GM19468 (cell line): ENCODE measurements at regions not wholly inside any gene's neighbourhood (a gene's known extent, or its start where the extent isn't known, plus 50 kb on each side); places are given as distances from the start of the nearest gene placed in this dataset.

Source experiments
- ATAC-seq: cut with Tn5 transposase; IDR thresholded peaks from one replicate; pipeline ENCODE4 v1.9.1; 2021; ENCODE audit warnings: mild to moderate bottlenecking, moderate library complexity, moderate number of reproducible peaks; ENCODE audit not compliant: unreplicated experiment; ENCODE audit errors: extremely low read depth

DNA sequence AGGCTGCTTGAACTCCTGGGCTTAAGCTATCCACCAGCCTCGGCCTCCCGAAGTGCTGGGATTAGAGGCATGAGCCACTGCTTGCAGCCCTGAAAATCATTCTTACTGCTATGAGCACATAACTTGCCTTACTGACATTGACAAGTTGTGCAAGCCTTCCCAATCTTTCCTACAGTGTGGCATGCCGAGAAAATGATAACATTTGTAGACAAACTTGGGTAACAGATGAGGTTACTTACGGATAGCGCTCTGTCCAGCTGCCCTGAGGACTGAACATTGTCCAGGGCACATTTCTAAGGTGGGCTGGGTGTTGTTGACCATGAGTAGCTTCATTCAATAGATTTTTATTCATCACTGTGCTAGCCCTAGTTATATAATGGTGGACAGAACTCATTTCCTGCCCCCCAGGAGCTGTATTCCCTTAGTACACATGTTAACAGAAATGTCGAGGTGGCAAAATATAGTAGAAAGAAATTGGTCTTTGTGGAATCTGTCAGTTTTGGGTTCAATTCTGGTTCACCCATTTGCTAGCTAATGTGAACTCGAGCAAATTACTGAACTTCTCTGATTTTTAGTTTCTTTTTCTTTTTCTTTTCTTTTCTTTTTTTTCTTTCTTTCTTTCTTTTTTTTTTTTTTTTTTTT, 118.4 kb upstream of the AKIRIN2 start:
- no peak for ATAC-seq

DNA sequence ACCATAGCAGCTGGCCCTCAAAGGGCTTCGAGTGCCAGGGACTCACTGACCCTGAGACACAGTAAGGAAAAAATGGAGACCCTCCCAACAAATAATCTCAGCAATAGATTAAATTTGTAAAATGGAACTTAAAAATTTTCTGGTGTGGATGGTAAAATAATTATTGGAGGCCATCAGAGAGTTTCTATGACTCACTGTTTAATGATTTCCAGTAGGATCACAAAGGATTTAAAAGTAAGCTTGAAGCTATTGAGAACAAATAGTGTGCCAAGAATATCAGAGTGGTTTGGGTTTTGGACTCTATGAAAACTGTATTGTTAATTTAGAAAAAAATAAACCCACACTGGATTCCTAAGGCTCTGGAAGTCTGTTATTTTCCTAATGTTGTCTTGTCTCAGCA, 115.2 kb upstream of the AKIRIN2 start:
- ATAC-seq = no peak

DNA sequence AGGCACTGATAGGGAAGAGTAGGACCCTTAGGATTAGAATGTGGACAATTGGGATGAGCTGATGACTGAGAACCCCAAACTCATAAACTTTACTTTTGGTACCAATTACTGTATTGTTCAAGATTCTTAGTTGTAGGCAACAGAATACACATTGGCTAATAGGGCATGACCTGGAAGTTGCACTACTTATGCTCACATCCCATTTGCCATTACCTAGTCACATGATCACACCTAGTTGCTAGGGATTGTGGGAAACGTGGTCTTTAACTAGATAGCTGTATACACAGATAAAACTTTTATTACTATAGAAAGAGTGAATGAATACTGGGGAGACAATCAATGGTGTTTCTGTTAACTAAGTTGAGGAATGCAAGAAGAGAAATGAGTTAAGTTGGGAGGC, 113.4 kb upstream of the AKIRIN2 start:
- ATAC-seq = no peak

GRCh38 chr6:87808005-87808757, 106.1 kb upstream of the AKIRIN2 start:
- ATAC-seq = no peak

- peak; percentile 54 for ATAC-seq
These were observed 105.4 kb upstream of the AKIRIN2 start for GRCh38 chr6:87807475-87807874.

GRCh38 chr6:87806635-87807034, 104.6 kb upstream of the AKIRIN2 start:
- no peak for ATAC-seq

GRCh38 chr6:87806099-87806498, 104.1 kb upstream of the AKIRIN2 start:
- no peak for ATAC-seq

- no peak for ATAC-seq
These were observed 101.8 kb upstream of the AKIRIN2 start for GRCh38 chr6:87803791-87804190.

DNA sequence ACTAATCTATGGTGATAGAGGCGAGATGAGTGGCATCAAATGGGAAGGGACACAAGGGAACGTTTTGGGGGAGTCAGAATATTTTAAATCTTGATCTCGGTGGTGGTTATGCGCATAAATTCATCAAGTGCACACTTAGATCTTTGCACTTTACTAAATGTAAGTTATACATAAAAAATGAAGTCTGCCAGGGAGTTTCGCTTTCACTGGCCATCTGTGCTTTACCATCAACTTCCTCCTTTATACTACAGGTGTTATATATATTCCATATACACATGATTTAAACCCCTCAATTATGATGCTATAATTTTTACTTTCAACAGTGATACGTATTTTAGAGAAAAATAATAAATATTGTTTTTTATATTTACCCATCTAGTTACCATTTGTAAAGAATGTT, 97.6 kb upstream of the AKIRIN2 start:
- ATAC-seq = peak; percentile 30

DNA sequence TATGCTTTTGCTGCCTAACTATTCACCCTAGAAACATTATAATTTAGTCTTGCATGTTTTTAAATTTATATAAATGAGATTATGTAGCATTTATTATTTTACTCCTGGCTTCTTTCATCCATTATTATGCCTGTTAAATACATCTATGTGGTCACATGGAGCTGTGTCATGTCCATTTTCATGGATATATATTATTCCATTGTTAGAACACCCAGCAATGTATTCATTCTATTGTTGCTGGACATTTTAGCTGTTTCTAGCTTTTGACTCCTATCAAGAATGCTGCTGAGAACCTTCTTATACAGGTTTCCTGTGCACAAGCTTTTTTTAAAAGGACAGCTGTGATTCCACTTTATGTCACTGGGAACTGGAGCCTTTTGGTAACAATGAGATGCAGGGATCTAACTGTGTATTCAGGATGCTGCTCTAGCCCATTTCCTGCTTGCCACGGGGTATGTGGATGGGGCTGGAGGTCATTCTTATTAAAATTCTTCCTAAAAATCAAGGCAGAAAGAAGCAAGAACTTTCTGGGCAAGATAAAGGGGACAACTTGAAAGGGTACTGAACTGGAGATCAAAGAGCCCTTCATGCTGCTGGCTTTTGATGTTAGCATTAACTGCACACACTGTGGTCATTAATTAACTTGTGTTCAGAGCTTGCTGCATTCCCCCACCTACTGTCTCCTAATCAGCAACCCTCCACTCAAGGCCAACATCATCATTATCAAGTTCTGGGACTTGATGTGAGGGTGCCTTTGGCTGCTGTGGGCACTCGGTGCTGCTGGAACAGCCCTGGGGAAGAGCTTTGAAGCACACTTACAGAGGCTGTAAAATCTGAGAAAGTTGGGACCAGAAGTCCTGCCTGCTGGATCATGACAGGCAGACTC, 96.6 kb upstream of the AKIRIN2 start:
- ATAC-seq = peak; percentile 16

DNA sequence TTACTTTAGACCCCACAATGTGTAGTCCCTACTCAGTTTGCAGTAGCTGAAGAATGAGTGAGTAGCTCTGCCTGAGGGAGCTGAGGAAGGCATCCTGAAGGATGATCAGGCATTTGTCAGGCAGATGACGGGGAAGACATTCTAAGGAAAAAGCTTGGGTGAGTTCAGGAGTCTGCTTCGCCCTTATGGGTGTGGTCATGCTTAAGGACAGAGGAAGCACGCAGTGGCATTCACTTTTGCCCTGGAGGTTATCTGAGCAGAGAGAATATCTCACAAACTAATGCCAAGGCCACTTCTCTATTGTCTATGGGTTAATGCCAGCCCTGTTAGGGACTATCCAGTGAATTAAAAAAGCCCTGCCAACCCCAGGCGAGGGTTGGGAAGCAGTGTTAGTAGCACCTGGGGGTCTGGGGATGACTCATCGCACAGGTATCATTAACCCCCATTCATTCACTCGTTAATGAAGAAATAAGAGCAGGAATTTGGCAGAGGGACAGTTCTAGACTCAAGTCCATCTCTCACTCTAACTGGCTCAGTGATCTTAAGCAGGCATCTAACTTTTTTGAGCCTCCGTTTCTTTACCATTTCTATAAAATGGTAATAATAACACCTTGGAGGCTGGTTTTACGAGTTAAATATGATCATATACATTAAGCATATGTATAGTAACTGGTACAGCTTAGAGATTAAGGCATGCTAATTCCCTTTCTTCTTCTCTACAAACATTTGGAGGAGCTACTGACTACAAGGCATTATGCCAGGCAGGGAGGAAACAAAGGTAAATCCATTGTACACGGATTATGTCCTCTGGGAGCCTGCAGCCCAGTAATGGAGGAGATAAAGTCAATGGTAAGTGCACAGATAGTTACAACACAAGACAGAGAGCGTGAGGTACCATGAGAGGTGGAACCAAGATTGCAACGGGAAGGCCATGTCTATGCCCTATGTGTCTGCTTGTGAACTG, 93.2 kb upstream of the AKIRIN2 start:
- ATAC-seq = no peak

GRCh38 chr6:87793315-87793714, 91.3 kb upstream of the AKIRIN2 start:
- ATAC-seq = no peak

GRCh38 chr6:87791982-87792381, 89.9 kb upstream of the AKIRIN2 start:
- no peak for ATAC-seq

DNA sequence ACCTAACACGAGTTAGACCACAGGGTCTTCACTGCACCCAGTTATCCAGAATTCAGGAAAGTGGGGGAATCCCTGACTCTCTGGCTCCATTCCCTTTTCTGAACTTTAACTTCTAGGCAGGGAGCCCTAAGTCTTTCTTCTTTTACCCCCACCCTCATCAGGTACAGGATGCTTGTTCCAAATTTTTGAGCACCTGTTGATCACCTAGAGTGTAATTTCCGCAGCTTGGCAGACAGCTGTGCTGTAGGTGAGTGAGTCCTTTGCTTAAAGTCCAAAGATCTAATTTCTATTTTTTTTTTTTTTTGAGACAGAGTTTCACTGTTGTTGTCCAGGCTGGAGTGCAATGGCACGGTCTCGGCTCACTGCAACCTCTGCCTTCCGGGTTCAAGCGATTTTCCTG, 89.5 kb upstream of the AKIRIN2 start:
- ATAC-seq = no peak

GRCh38 chr6:87791029-87791428, 89.0 kb upstream of the AKIRIN2 start:
- no peak for ATAC-seq

DNA sequence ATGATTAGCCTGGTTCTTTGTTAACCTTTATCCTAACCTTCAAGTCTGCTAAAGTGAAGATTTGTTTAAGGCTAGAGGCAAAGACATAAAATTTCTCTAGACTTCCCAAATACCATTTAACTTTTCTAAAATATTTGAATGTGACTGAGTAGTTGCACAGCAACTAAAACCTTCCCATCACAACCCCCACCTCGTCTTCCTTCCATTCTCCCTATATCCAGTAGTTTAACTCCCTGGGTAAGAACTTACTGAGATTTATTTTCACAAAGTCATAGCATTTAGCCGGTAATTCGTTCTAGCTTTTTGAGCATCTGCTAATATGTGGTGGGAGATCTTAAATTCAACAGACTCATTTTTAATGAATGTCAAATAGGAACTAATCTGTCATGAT, 87.9 kb upstream of the AKIRIN2 start:
- no peak for ATAC-seq

DNA sequence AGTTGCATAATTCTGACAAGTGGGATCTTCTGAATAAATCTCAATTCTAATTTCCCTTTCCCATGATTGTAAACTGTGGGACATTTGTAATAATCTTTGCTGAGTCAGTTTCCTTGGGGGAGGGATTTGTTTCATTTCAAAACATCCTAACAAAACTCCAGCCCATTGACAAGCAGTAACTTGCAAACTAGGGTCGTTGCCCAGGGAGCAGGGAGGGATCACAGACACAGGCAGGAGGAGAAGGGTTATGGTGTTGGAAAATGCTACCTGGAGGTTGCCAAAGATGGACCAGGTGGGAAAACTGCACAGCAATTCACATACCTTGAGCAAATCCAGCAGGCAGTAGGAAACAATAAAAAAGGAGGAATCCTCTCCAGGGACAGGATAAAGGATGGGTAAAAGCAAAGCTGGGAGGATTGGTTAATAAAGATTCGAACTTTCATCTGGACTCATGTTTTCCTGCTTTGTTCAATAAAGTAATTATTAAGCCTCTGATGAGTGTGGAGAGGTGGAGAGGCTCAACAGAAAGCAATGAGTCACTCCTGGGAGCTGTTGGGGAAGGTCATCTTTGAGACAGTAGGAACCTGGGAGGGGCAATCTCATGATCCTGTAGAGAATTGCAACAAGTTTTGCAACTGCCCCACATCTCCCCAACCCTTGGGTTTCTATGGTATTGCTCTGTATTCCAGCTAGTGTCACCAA, 87.3 kb upstream of the AKIRIN2 start:
- ATAC-seq = no peak

GRCh38 chr6:87788141-87788540, 86.1 kb upstream of the AKIRIN2 start:
- ATAC-seq = no peak

- ATAC-seq = no peak
These were observed 83.3 kb upstream of the AKIRIN2 start for GRCh38 chr6:87785229-87785862.
